GM23338 (cell line): ENCODE measurements at regions not wholly inside any gene's neighbourhood (a gene's known extent, or its start where the extent isn't known, plus 50 kb on each side); places are given as distances from the start of the nearest gene placed in this dataset.

Experiments
- ATAC-seq: fragments of 200-7000 bp; cut with Tn5 transposase; 3 replicates; pipeline ENCODE4 v1.9.1; 2020
- DNase-seq: peaks from one replicate; pipeline ENCODE4 v3.0.0-alpha.2; 2015; ENCODE audit warnings: low spot score
- H2AFZ ChIP-seq: fragments of 200-600 bp; sonication (generic); 2 replicates; pipeline ENCODE4 v1.8.0; 2016; ENCODE audit warnings: antibody characterized with exemption, mild to moderate bottlenecking, moderate library complexity
- H3F3A ChIP-seq: fragments of 200-600 bp; sonication (generic); replicated peaks from 2 replicates; pipeline ENCODE4 v1.8.0; 2017; ENCODE audit warnings: antibody characterized with exemption, mixed run types, low read depth
- H3K27ac ChIP-seq: fragments of 200-600 bp; sonication (generic); 2 replicates; pipeline ENCODE4 v1.6.1; 2016; ENCODE audit warnings: low read depth
- H3K27me3 ChIP-seq: fragments of 200-600 bp; sonication (generic); 2 replicates; pipeline ENCODE4 v1.8.0; 2016; ENCODE audit warnings: mild to moderate bottlenecking, mixed run types, moderate library complexity; ENCODE audit not compliant: insufficient read depth
- H3K36me3 ChIP-seq: fragments of 200-600 bp; sonication (generic); 2 replicates; pipeline ENCODE4 v1.8.0; 2016; ENCODE audit warnings: mild to moderate bottlenecking; ENCODE audit not compliant: insufficient read depth
- H3K4me1 ChIP-seq: fragments of 200-600 bp; sonication (generic); 2 replicates; pipeline ENCODE4 v1.8.0; 2016; ENCODE audit warnings: mild to moderate bottlenecking, moderate library complexity; ENCODE audit not compliant: insufficient read depth
- H3K4me2 ChIP-seq: fragments of 200-600 bp; sonication (generic); 2 replicates; pipeline ENCODE4 v1.7.1; 2017; ENCODE audit warnings: mixed run types
- H3K4me3 ChIP-seq: fragments of 200-600 bp; sonication (generic); 2 replicates; pipeline ENCODE4 v1.6.1; 2016; ENCODE audit warnings: mixed run types
- H3K79me2 ChIP-seq: fragments of 200-600 bp; sonication (generic); replicated peaks from 2 replicates; pipeline ENCODE4 v1.8.0; 2017; ENCODE audit warnings: mild to moderate bottlenecking; ENCODE audit not compliant: insufficient read depth
- H3K9me2 ChIP-seq: fragments of 200-600 bp; sonication (generic); 2 replicates; pipeline ENCODE4 v1.8.0; 2017; ENCODE audit not compliant: insufficient read depth
- H4K20me1 ChIP-seq: fragments of 200-600 bp; sonication (generic); replicated peaks from 2 replicates; pipeline ENCODE4 v1.8.0; 2017; ENCODE audit warnings: mild to moderate bottlenecking; ENCODE audit not compliant: insufficient read depth
- H3K27ac Mint-ChIP-seq: 2 replicates; pipeline ENCODE4 v1.8.0; 2020; ENCODE audit warnings: inconsistent platforms, mild to moderate bottlenecking, moderate library complexity, mixed read lengths
- H3K27me3 Mint-ChIP-seq: 3 replicates; pipeline ENCODE4 v1.8.0; 2022; ENCODE audit warnings: low read depth, mild to moderate bottlenecking, moderate library complexity, mixed read lengths, inconsistent platforms; ENCODE audit not compliant: insufficient read depth, poor library complexity
- H3K36me3 Mint-ChIP-seq: 3 replicates; pipeline ENCODE4 v1.8.0; 2021; ENCODE audit warnings: low read depth, mild to moderate bottlenecking, inconsistent platforms, moderate library complexity, mixed read lengths
- H3K4me1 Mint-ChIP-seq: 3 replicates; pipeline ENCODE4 v1.8.0; 2020; ENCODE audit warnings: mild to moderate bottlenecking, inconsistent platforms, mixed read lengths
- H3K4me3 Mint-ChIP-seq: 3 replicates; pipeline ENCODE4 v1.8.0; 2021; ENCODE audit warnings: moderate library complexity, mild to moderate bottlenecking, inconsistent platforms, mixed read lengths
- H3K9me3 Mint-ChIP-seq: 3 replicates; pipeline ENCODE4 v1.8.0; 2020; ENCODE audit warnings: moderate library complexity, mild to moderate bottlenecking, inconsistent platforms, mixed read lengths
- CREB1 ChIP-seq: fragments of 250-450 bp; sonication (Bioruptor Pico); IDR thresholded peaks from 2 replicates; pipeline ENCODE4 v1.5.0; 2020; ENCODE audit warnings: low read depth, mild to moderate bottlenecking, moderate library complexity
- EZH2 ChIP-seq: fragments of 200-600 bp; sonication (generic); IDR thresholded peaks from one replicate; pipeline ENCODE4 v1.8.0; 2017; ENCODE audit warnings: antibody characterized with exemption, mild to moderate bottlenecking, low read depth; ENCODE audit not compliant: unreplicated experiment
- EZH2phosphoT487 ChIP-seq: fragments of 200-600 bp; sonication (generic); IDR thresholded peaks from one replicate; pipeline ENCODE4 v1.8.1; 2018; ENCODE audit warnings: antibody characterized with exemption; ENCODE audit not compliant: unreplicated experiment
- JUNB ChIP-seq: IDR thresholded peaks from one replicate; pipeline ENCODE4 v1.6.1; 2016; ENCODE audit warnings: antibody characterized with exemption; ENCODE audit not compliant: unreplicated experiment
- POLR2AphosphoS5 ChIP-seq: IDR thresholded peaks from 2 replicates; pipeline ENCODE4 v1.6.1; 2016; ENCODE audit warnings: antibody characterized with exemption, low read depth
- STAT1 ChIP-seq: IDR thresholded peaks from one replicate; pipeline ENCODE4 v1.6.1; 2016; ENCODE audit warnings: antibody characterized with exemption; ENCODE audit not compliant: unreplicated experiment
- ZNF331 ChIP-seq: fragments of 250-450 bp; sonication (Bioruptor Pico); IDR thresholded peaks from 2 replicates; pipeline ENCODE4 v1.5.0; 2020; ENCODE audit warnings: low read depth, mild to moderate bottlenecking, moderate library complexity
- TF ChIP-seq, protein P1 (sequence below): fragments of 250-450 bp; sonication (Bioruptor Pico); IDR thresholded peaks from 2 replicates; pipeline ENCODE4 v1.5.0; 2020; ENCODE audit warnings: mild to moderate bottlenecking, moderate library complexity
- TF ChIP-seq, protein P2 (sequence below): IDR thresholded peaks from 2 replicates; pipeline ENCODE4 v1.6.1; 2016; ENCODE audit warnings: antibody characterized with exemption
- TF ChIP-seq, protein P3 (sequence below): IDR thresholded peaks from one replicate; pipeline ENCODE4 v1.6.1; 2018; ENCODE audit warnings: antibody characterized with exemption; ENCODE audit not compliant: unreplicated experiment
- TF ChIP-seq, protein P4 (sequence below), 2 experiments: fragments of 200-600 bp in 1 of 2; sonication (generic) in 1 of 2; conservative IDR thresholded peaks; 2 replicates each; pipeline versions ENCODE4 v1.5.1 to v1.6.1; 2016 to 2017; ENCODE audit warnings: antibody characterized with exemption in 2 of 2, low read depth in 2 of 2, mild to moderate bottlenecking in 2 of 2, moderate library complexity in 1 of 2

DNA sequence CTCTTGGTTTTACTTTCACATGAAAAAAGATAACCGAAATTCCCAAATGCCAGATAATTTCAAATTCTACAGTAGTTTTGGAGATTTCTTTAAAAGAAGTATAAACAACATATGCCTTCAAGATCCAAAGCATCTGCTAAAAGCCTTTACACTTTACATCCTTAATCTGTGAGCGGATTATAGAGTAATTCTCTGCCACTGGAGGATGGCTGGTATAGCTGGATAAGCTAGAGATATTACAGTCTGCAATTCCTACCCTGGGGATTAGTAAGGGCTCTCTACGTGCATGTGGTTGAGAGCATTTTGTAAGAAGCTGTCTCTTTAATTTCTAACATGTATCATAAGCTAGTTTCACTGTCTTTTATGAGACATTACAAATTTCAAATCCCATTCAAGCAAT is 240.3 kb upstream of the HMGA2 start (continued):
- TF ChIP-seq EZH2 = no peak

DNA sequence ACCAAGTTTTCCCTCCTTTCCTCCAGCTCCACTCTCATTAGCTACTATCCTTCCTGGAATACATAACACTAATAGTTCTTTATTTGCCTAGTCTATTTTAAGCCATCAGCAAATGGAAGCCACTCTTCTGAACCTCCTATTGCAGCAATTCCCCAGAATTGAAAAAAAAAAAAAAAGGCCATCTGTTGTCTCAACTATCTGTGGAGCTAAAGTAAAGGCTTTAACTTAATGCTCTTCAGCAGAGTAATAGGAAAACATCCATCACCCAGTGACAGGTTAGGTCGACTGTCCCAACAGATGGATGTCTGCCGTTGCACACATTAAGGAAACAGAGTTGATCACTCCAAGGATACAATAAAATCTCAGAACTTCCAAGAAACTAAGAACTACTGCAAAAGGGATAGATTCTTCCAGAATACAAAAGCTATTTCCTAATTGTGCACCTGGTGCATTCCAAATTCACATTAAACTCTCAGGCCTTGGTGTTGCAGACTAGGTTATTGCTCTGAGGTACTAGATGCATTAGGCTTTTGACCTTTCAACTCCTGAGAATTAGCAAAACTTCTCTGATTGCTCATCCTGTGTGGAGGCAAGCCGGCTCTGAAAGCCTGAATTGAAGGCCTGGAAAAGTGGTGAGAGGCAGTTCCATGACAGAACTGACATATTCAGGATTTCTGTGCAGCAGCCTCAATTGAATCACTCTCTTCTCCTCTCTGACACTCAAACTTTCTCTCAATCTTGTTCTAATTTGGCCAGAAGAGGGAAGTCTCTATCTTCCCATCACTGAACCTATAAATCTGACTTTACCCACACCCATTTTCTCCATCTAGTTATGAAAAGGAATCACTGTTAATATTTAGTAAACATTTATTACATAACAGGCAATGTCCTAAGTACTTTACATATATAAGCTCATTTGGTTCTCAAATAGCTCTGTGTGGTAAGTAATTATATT is 238.4 kb upstream of the HMGA2 start:
- DNase-seq (no peak), ATAC-seq (no peak)
- H3K27me3 ChIP-seq = no peaks in the 10 kb centered on the region
- no peak overlapping the region for H3K4me3 ChIP-seq
- H3K79me2 ChIP-seq = no peaks in the 10 kb centered on the region
- H2AFZ ChIP-seq = no peak overlapping the region; the same call in 1 of the 2 replicates
- Mint-ChIP-seq H3K27ac (no peak overlapping the region), H3K9me3 (no peaks in the 10 kb centered on the region; the same call in 2 of the 3 replicates), H3K27me3 (no peaks in the 10 kb centered on the region), H3K4me1 (no peaks in the 10 kb centered on the region), H3K4me3 (no peak overlapping the region), H3K36me3 (no peaks in the 10 kb centered on the region)
- H3F3A ChIP-seq = no peaks in the 10 kb centered on the region
- no peaks in the 10 kb centered on the region for H4K20me1 ChIP-seq
- no peak overlapping the region for H3K27ac ChIP-seq
- no peaks in the 10 kb centered on the region for H3K4me1 ChIP-seq
- peaks cover 9% of the 10 kb centered on the region; the same call in 1 of the 2 replicates for H3K9me2 ChIP-seq
- H3K36me3 ChIP-seq = no peaks in the 10 kb centered on the region
- no peak overlapping the region for H3K4me2 ChIP-seq
- TF ChIP-seq, protein P1, sequence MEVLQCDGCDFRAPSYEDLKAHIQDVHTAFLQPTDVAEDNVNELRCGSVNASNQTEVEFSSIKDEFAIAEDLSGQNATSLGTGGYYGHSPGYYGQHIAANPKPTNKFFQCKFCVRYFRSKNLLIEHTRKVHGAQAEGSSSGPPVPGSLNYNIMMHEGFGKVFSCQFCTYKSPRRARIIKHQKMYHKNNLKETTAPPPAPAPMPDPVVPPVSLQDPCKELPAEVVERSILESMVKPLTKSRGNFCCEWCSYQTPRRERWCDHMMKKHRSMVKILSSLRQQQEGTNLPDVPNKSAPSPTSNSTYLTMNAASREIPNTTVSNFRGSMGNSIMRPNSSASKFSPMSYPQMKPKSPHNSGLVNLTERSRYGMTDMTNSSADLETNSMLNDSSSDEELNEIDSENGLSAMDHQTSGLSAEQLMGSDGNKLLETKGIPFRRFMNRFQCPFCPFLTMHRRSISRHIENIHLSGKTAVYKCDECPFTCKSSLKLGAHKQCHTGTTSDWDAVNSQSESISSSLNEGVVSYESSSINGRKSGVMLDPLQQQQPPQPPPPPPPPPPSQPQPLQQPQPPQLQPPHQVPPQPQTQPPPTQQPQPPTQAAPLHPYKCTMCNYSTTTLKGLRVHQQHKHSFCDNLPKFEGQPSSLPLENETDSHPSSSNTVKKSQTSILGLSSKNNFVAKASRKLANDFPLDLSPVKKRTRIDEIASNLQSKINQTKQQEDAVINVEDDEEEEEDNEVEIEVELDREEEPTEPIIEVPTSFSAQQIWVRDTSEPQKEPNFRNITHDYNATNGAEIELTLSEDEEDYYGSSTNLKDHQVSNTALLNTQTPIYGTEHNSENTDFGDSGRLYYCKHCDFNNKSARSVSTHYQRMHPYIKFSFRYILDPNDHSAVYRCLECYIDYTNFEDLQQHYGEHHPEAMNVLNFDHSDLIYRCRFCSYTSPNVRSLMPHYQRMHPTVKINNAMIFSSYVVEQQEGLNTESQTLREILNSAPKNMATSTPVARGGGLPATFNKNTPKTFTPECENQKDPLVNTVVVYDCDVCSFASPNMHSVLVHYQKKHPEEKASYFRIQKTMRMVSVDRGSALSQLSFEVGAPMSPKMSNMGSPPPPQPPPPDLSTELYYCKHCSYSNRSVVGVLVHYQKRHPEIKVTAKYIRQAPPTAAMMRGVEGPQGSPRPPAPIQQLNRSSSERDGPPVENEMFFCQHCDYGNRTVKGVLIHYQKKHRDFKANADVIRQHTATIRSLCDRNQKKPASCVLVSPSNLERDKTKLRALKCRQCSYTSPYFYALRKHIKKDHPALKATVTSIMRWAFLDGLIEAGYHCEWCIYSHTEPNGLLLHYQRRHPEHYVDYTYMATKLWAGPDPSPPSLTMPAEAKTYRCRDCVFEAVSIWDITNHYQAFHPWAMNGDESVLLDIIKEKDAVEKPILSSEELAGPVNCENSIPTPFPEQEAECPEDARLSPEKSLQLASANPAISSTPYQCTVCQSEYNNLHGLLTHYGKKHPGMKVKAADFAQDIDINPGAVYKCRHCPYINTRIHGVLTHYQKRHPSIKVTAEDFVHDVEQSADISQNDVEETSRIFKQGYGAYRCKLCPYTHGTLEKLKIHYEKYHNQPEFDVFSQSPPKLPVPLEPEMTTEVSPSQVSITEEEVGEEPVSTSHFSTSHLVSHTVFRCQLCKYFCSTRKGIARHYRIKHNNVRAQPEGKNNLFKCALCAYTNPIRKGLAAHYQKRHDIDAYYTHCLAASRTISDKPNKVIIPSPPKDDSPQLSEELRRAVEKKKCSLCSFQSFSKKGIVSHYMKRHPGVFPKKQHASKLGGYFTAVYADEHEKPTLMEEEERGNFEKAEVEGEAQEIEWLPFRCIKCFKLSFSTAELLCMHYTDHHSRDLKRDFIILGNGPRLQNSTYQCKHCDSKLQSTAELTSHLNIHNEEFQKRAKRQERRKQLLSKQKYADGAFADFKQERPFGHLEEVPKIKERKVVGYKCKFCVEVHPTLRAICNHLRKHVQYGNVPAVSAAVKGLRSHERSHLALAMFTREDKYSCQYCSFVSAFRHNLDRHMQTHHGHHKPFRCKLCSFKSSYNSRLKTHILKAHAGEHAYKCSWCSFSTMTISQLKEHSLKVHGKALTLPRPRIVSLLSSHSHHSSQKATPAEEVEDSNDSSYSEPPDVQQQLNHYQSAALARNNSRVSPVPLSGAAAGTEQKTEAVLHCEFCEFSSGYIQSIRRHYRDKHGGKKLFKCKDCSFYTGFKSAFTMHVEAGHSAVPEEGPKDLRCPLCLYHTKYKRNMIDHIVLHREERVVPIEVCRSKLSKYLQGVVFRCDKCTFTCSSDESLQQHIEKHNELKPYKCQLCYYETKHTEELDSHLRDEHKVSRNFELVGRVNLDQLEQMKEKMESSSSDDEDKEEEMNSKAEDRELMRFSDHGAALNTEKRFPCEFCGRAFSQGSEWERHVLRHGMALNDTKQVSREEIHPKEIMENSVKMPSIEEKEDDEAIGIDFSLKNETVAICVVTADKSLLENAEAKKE (CRISPR knock-in tag) = no peak
- TF ChIP-seq, protein P2, sequence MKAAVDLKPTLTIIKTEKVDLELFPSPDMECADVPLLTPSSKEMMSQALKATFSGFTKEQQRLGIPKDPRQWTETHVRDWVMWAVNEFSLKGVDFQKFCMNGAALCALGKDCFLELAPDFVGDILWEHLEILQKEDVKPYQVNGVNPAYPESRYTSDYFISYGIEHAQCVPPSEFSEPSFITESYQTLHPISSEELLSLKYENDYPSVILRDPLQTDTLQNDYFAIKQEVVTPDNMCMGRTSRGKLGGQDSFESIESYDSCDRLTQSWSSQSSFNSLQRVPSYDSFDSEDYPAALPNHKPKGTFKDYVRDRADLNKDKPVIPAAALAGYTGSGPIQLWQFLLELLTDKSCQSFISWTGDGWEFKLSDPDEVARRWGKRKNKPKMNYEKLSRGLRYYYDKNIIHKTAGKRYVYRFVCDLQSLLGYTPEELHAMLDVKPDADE = no peak
- TF ChIP-seq EZH2phosphoT487 = no peak
- TF ChIP-seq, protein P3, sequence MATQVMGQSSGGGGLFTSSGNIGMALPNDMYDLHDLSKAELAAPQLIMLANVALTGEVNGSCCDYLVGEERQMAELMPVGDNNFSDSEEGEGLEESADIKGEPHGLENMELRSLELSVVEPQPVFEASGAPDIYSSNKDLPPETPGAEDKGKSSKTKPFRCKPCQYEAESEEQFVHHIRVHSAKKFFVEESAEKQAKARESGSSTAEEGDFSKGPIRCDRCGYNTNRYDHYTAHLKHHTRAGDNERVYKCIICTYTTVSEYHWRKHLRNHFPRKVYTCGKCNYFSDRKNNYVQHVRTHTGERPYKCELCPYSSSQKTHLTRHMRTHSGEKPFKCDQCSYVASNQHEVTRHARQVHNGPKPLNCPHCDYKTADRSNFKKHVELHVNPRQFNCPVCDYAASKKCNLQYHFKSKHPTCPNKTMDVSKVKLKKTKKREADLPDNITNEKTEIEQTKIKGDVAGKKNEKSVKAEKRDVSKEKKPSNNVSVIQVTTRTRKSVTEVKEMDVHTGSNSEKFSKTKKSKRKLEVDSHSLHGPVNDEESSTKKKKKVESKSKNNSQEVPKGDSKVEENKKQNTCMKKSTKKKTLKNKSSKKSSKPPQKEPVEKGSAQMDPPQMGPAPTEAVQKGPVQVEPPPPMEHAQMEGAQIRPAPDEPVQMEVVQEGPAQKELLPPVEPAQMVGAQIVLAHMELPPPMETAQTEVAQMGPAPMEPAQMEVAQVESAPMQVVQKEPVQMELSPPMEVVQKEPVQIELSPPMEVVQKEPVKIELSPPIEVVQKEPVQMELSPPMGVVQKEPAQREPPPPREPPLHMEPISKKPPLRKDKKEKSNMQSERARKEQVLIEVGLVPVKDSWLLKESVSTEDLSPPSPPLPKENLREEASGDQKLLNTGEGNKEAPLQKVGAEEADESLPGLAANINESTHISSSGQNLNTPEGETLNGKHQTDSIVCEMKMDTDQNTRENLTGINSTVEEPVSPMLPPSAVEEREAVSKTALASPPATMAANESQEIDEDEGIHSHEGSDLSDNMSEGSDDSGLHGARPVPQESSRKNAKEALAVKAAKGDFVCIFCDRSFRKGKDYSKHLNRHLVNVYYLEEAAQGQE = no peak
- TF ChIP-seq, protein P4, sequence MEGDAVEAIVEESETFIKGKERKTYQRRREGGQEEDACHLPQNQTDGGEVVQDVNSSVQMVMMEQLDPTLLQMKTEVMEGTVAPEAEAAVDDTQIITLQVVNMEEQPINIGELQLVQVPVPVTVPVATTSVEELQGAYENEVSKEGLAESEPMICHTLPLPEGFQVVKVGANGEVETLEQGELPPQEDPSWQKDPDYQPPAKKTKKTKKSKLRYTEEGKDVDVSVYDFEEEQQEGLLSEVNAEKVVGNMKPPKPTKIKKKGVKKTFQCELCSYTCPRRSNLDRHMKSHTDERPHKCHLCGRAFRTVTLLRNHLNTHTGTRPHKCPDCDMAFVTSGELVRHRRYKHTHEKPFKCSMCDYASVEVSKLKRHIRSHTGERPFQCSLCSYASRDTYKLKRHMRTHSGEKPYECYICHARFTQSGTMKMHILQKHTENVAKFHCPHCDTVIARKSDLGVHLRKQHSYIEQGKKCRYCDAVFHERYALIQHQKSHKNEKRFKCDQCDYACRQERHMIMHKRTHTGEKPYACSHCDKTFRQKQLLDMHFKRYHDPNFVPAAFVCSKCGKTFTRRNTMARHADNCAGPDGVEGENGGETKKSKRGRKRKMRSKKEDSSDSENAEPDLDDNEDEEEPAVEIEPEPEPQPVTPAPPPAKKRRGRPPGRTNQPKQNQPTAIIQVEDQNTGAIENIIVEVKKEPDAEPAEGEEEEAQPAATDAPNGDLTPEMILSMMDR (conservative IDR thresholded peaks at IDR 0.05; ENCODE audit: low read depth in 2 of 2) = no peak
- no peak for TF ChIP-seq EZH2
- TF ChIP-seq POLR2AphosphoS5 = no peak
- no peak for TF ChIP-seq ZNF331 (CRISPR knock-in tag)
- TF ChIP-seq CREB1 (CRISPR knock-in tag) = no peak
- no peak for TF ChIP-seq JUNB
- no peak for TF ChIP-seq STAT1
